GM12892 (cell line): ENCODE measurements at regions not wholly inside any gene's neighbourhood (a gene's known extent, or its start where the extent isn't known, plus 50 kb on each side); places are given as distances from the start of the nearest gene placed in this dataset.

Experiments used
- POLR2A ChIP-seq: IDR thresholded peaks from 2 replicates; pipeline ENCODE4 v1.6.1; 2011; ENCODE audit warnings: low read depth, low read length, control low read depth
- POLR2AphosphoS5 ChIP-seq: IDR thresholded peaks from 2 replicates; pipeline ENCODE4 v1.6.1; 2011; ENCODE audit warnings: low read depth, low read length, control low read depth
- TAF1 ChIP-seq: IDR thresholded peaks from 2 replicates; pipeline ENCODE4 v1.6.1; 2011; ENCODE audit warnings: low read depth, mild to moderate bottlenecking, control low read depth, low read length, borderline replicate concordance

DNA sequence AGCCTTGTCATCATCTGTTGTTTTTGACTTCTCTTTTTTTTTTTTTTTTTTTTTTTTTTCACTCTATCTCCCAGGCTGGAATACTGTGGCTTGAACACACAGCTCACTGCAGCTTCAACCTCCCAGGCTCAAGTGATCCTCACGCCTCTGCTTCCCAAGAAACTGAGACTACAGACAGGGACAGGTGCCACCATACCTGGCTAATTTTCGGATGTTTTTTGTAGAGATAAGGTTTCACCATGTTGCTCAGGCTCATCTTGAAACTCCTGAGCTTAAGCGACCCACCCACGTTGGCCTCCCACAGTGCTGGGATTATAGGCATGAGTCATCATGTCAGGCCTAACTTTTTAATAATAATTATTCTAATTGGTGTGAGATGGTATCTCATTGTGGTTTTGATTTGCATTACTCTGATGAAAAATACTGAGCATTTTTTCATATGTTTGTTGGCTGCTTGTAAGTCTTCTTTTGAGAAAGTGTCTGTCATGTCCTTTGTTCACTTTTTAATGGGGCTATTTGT, 51.3 kb upstream of the OR9G4 start:
- TF ChIP-seq POLR2AphosphoS5 (no peak), POLR2A (no peak), TAF1 (no peak)
